ENCODE measurements at regions not wholly inside any gene's neighbourhood (a gene's known extent, or its start where the extent isn't known, plus 50 kb on each side); places are given as distances from the start of the nearest gene placed in this dataset.

GRCh38 chr2:155633060-155633839 is 699.3 kb downstream of the NR4A2 start:
- no peak for TF ChIP-seq CTCF (IDR thresholded peaks at IDR 0.05; ENCODE audit: unreplicated experiment)
- Mint-ChIP-seq H3K9me3 (no peaks in the 10 kb centered on the region), H3K36me3 (no peaks in the 10 kb centered on the region), H3K4me1 (no peaks in the 10 kb centered on the region), H3K27me3 (ENCODE audit: low read depth) (peaks cover 3% of the 10 kb centered on the region), H3K4me3 (no peak overlapping the region), H3K27ac (no peak overlapping the region)
- DNase-seq (ENCODE audit: low spot score in 2 of 2, unreplicated experiment in 2 of 2): no peak

DNA sequence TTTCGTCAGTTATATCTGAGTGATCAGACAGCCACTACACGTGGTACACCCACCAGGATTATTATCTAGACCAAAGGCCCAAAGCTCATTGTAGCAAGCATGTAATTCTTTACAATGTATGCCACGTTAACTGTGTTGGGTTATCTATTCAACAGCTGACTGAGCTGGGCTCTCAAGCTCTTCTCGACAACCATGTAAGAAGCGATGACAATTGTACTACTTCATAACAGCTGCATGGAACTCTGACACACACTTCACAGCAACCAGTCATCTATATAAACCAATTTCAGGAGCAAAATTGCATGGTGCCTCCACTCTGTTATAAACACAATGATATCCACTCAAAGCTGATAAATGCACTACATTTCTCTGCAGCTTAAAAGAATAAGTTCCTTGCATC is 701.8 kb downstream of the NR4A2 start:
- peaks cover 3% of the 10 kb centered on the region for H3K27me3 Mint-ChIP-seq (ENCODE audit: low read depth)
- no peak overlapping the region for H3K27ac Mint-ChIP-seq
- no peaks in the 10 kb centered on the region for H3K9me3 Mint-ChIP-seq
- DNase-seq (ENCODE audit: low spot score in 2 of 2, unreplicated experiment in 2 of 2): no peak
- H3K36me3 Mint-ChIP-seq: no peaks in the 10 kb centered on the region
- no peak for TF ChIP-seq CTCF (IDR thresholded peaks at IDR 0.05; ENCODE audit: unreplicated experiment)
- H3K4me3 Mint-ChIP-seq: no peak overlapping the region
- no peaks in the 10 kb centered on the region for H3K4me1 Mint-ChIP-seq

DNA sequence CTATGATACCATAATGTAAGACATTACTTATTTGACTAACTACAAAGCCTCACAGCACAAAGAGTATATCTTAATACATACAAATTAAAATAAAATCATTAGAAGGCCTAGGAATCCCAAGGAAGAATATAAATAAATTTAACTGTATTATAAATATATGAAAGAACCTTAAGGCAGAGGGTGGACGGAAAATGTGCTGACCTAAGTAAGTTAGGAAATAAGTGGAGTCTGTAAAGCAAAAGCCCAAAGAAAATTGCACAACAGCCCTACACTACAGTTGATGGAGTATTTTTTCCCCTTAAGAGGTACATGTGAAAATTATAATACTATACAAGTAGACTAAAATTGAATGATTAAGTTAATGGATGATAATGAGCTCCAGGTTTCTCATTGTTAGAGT is 710.1 kb downstream of the NR4A2 start:
- Mint-ChIP-seq H3K4me1 (no peaks in the 10 kb centered on the region), H3K4me3 (no peak overlapping the region), H3K9me3 (no peaks in the 10 kb centered on the region), H3K27me3 (ENCODE audit: low read depth) (peaks cover 2% of the 10 kb centered on the region), H3K27ac (no peak overlapping the region), H3K36me3 (no peaks in the 10 kb centered on the region)
- TF ChIP-seq CTCF (IDR thresholded peaks at IDR 0.05; ENCODE audit: unreplicated experiment): no peak
- no peak for DNase-seq (ENCODE audit: low spot score in 2 of 2, unreplicated experiment in 2 of 2)

- H3K4me1 Mint-ChIP-seq: no peaks in the 10 kb centered on the region
- H3K4me3 Mint-ChIP-seq: no peak overlapping the region
- H3K9me3 Mint-ChIP-seq: peaks cover 28% of the 10 kb centered on the region
- H3K27ac Mint-ChIP-seq: no peak overlapping the region
- H3K27me3 Mint-ChIP-seq (ENCODE audit: low read depth): no peaks in the 10 kb centered on the region
- H3K36me3 Mint-ChIP-seq: no peaks in the 10 kb centered on the region
- DNase-seq (ENCODE audit: low spot score in 2 of 2, unreplicated experiment in 2 of 2): no peak
- no peak for TF ChIP-seq CTCF (IDR thresholded peaks at IDR 0.05; ENCODE audit: unreplicated experiment)
These were observed 731.4 kb downstream of the NR4A2 start for GRCh38 chr2:155600914-155601760.

GRCh38 chr2:155600296-155600695 is 732.2 kb downstream of the NR4A2 start:
- no peaks in the 10 kb centered on the region for H3K27me3 Mint-ChIP-seq (ENCODE audit: low read depth)
- no peak for DNase-seq (ENCODE audit: low spot score in 2 of 2, unreplicated experiment in 2 of 2)
- peaks cover 32% of the 10 kb centered on the region for H3K9me3 Mint-ChIP-seq
- no peak overlapping the region for H3K27ac Mint-ChIP-seq
- H3K4me1 Mint-ChIP-seq: no peaks in the 10 kb centered on the region
- no peaks in the 10 kb centered on the region for H3K36me3 Mint-ChIP-seq
- H3K4me3 Mint-ChIP-seq: no peak overlapping the region
- TF ChIP-seq CTCF (IDR thresholded peaks at IDR 0.05; ENCODE audit: unreplicated experiment): no peak

Data from mesothelial cell of epicardium (in vitro differentiated cells).